IPS-11a (cell line): ENCODE measurements at regions not wholly inside any gene's neighbourhood (a gene's known extent, or its start where the extent isn't known, plus 50 kb on each side); places are given as distances from the start of the nearest gene placed in this dataset.
"Not testable (repeated sequence)": the region's sequence is repeated elsewhere in the genome, so short reads cannot be mapped to it uniquely, and the experiment has no call there.

Experiments used
- H3K4me3 ChIP-seq: one replicate; pipeline ENCODE4 v1.5.1; 2013; ENCODE audit warnings: low read depth, low read length, control low read depth

DNA sequence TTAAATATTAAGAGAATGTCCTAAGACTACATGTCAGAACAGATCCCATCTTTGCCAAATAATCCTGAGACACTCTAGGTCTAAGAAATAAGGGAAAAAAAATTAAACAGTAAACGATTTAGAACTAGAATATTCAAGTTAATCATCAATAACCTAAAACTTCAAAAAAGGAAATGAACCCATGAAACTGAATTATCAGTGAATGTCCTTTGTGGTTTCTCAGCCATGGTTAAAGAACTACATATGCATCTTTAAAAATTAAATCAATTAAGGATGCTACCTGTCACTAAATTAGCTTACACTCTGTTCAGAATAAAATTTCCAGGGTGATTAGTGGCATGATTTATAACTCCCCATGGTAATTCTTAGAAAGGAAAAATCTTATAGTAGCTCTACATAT is 850.0 kb upstream of the C9orf72 start:
- no peak overlapping the region for H3K4me3 ChIP-seq

GRCh38 chr9:28435456-28435855 is 862.2 kb upstream of the C9orf72 start:
- no peak overlapping the region for H3K4me3 ChIP-seq

DNA sequence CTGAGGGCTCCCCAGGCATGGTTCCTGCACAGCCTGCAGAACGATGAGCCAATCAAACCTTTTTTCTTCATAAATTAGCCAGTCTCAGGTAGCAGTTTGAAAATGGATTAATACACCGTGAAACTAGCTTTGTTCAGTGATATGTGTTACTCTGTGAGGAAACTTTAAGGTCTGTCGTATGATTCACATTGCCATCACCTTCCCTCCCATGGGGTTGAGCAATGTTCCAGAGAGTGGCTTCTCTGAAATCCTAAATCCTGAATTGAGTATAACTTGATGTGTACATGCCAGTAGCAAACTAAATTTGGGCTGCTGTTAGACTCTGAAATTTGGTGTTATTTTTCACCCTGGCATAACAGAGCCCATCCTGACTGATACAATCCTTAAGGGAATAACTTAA is 866.4 kb upstream of the C9orf72 start:
- H3K4me3 ChIP-seq = no peak overlapping the region

GRCh38 chr9:28443461-28443860 is 870.2 kb upstream of the C9orf72 start:
- no peak overlapping the region for H3K4me3 ChIP-seq

GRCh38 chr9:28444637-28445036 is 871.4 kb upstream of the C9orf72 start:
- no peak overlapping the region for H3K4me3 ChIP-seq

DNA sequence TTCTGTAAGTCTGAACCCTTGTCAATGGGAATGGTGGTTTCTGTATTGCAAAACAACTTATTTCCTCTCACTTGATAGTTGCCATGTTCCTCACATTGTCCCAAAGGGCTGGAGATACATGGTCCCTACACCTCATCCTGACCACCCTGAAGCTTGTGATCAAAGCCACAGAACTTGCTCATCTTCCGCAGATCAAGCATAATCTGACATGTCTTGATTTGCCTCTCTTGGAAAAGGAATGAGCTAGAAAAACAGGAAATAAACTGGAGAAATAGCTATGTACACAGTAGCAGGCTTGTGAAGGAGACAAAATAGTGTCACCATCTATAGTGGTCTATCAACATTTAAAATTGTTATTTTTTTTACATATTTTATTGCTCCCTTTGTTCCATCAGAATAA is 871.9 kb upstream of the C9orf72 start:
- H3K4me3 ChIP-seq = no peak overlapping the region

DNA sequence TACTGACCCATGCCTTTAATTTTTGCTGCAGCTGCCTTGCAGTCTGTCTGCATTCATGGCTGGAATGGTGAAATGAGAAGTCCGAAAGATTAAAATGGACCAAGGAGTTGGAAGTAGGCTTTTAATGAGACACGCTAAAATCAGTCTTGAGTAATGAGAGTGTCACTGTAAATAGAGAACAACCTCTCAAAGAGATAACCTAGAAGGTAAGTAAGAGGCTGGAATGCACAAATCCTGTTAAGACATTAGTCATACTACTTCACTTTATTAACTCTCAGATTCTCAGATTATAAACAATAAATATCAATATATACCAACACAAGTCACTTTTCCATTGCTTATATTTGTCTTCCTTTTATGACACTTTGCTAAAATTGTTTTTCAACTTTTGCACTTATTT is 880.6 kb upstream of the C9orf72 start:
- no peak overlapping the region for H3K4me3 ChIP-seq

DNA sequence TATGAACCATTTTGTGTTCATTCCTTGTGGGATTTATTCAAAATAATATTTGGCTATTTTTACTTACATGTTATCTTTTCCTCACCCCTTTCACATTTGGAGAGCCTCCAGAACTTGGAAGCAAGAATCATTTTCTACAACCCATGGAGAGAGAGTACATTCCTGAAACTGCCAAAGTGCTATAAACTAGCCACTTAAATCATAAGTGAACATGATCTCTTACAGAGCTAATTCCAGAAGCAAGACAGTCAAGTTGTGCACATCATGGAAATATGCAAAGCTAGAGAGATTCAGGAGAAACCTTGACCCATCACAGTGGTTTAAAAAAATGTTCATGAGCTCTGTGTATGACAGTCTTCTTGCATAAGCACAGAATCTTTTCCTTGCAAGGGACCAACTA is 883.6 kb upstream of the C9orf72 start:
- no peak overlapping the region for H3K4me3 ChIP-seq

GRCh38 chr9:28464481-28465216 is 891.4 kb upstream of the C9orf72 start:
- H3K4me3 ChIP-seq = no peak overlapping the region

DNA sequence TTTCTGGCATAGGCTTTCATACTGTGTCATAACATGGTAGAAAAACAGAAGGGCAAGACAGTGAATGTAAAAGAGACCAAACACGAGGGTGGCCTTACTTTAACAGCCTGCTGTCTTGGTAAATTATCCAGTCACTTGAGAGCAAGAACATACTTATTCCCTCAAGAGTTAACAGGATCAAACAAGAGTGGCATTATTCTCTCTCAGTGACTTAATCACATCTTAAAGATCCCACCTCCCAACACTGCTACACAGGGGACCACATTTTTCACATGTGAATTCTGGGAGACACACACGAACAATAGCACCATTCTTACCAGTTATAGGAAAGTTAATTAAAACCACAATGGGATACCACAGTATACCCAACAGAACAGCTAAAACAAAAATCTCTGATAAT is 898.0 kb upstream of the C9orf72 start:
- no peak overlapping the region for H3K4me3 ChIP-seq

- H3K4me3 ChIP-seq = no peak overlapping the region
Observed at GRCh38 chr9:28487561-28487960, 914.3 kb upstream of the C9orf72 start.

GRCh38 chr9:28491121-28491520 is 917.8 kb upstream of the C9orf72 start:
- no peak overlapping the region for H3K4me3 ChIP-seq

DNA sequence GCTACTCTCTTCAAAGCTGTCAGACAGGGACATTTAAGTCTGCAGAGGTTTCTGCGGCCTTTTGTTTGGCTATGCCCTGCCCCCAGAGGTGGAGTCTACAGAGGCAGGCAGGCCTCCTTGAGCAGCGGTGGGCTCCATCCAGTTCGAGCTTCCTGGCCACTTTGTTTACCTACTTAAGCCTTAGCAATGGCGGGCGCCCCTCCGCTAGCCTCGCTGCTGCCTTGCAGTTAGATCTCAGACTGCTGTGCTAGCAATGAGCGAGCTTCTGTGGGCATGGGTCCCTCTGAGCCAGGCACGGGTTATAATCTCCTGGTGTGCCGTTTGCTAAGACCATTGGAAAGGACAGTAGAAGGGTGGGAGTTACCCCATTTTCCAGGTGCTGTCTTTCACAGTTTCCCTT is 924.9 kb upstream of the C9orf72 start:
- not testable (repeated sequence) for H3K4me3 ChIP-seq

- no peak overlapping the region for H3K4me3 ChIP-seq
Observed at GRCh38 chr9:28502189-28502588, 928.9 kb upstream of the C9orf72 start.

DNA sequence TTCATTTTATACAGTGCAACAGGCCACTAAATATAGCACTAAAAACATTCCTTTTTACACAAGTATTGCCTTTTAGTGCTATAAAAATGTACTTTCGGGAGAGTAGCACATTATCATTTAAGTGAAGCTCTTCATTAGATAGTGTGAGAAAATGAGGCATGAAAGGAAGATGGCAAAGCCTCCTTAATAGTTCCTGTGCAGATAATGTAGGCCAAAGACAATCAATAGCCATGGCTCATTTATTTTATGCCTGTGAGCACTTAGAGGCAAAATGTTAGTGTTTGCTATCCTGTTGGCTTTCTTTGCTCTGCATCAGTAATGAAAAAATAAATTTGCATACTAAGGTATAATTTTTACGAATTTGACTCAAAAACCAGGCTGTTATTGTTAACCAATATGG is 929.5 kb upstream of the C9orf72 start:
- no peak overlapping the region for H3K4me3 ChIP-seq

DNA sequence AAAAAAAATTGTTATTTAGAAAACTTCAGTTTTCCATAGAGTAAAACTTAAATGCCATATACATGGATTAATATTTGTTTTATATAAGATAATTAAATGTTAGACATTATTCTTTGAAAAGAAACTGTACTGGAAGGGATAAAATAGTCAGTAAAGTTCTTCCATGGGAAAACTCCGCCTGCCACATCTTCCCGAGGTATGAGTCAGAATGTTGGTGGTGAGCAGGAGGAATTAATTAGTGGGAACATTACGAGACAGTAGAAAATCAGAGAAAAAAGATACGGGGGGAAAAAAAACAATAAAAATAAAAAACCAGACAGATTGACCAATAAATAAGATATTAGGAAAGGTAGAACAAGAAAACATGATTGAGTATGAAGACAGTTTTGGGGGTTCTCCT is 930.3 kb upstream of the C9orf72 start:
- H3K4me3 ChIP-seq = no peak overlapping the region

GRCh38 chr9:28518439-28518838 is 945.2 kb upstream of the C9orf72 start:
- no peak overlapping the region for H3K4me3 ChIP-seq

DNA sequence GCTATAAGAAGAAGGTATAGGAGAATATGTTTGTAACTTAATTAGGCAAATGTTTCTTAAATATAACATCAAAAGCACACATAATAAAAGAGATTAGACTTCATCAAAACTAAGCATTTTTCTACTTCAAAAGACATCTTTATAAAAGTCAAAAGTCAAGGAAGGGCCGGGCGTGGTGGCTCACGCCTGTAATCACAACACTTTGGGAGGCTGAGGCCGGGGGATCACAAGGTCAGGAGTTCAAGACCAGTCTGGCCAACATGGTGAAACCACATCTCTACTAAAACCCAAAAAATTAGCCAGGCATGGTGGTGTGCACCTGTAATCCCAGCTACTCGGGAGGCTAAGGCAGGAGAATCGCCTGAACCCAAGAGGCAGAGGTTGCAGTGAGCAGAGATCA is 951.0 kb upstream of the C9orf72 start:
- not testable (repeated sequence) for H3K4me3 ChIP-seq

DNA sequence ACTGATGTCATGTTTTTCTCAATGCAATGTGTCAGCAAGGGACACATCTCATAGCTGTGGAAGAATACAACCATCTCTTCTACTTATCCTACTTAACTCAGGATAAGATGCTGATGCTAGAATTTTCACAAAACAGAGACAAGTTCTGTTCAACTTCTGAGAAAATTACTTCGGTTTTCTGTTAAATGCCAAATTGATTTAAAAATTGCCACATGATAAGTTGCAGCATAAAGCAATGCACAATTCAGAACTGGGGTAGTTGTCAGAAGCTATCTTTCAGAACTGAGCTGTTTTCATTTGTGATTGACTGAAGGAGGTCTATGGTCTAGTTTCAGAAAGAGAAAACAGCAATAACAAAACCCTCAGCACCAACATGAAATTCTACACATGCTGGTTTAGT is 954.8 kb upstream of the C9orf72 start:
- H3K4me3 ChIP-seq = no peak overlapping the region

- no peak overlapping the region for H3K4me3 ChIP-seq
Observed at GRCh38 chr9:28538132-28538531, 964.9 kb upstream of the C9orf72 start.

DNA sequence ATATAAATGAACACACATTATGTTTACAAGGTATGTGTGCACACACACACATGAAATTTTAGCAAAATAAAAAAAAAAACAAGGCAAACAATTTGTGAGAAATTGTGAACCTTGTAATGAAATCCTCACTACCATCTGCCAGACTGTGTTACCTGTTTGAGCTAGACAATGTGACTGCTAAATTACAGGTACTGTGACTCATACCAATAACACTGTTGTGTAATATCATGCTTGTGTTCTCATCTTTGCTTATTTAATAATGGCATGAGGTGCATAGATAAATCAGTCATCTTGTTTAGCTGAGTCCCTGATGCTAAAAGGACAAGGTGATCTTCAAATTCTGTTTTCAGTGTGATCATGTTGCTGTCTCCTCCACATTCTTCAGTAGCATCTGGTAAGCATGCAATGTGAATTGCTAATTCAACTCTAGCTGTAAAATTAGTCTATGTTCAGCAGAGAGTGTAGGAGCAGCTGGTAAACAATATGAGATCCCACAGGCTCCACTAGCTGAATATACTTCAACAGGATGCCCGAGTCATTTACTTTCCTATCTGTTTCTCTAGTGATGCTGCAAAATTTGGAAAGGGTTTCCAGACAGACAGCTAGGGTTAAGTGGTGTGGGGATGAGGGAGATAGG is 966.3 kb upstream of the C9orf72 start:
- no peak overlapping the region for H3K4me3 ChIP-seq

GRCh38 chr9:28542928-28543327 is 969.6 kb upstream of the C9orf72 start:
- no peak overlapping the region for H3K4me3 ChIP-seq

- no peak overlapping the region for H3K4me3 ChIP-seq
Observed at GRCh38 chr9:28547527-28547926, 974.2 kb upstream of the C9orf72 start.
